Activated CD4-positive, alpha-beta T cell treated with anti-CD3 and anti-CD28 coated beads for 36 hours (primary cell): ENCODE measurements at regions not wholly inside any gene's neighbourhood (a gene's known extent, or its start where the extent isn't known, plus 50 kb on each side); places are given as distances from the start of the nearest gene placed in this dataset.
"Not testable (repeated sequence)": the region's sequence is repeated elsewhere in the genome, so short reads cannot be mapped to it uniquely, and the experiment has no call there.

ENCODE experiments used
- ATAC-seq: fragments of 200-7000 bp; cut with Tn5 transposase; one replicate; pipeline ENCODE4 v1.10.0; 2021; ENCODE audit warnings: mild to moderate bottlenecking, moderate library complexity
- CTCF ChIA-PET: fragments of 350-600 bp; sonication (Branson Sonifier 250); formaldehyde crosslinking; loops from one replicate; lab custom pipeline; 2021; ENCODE audit warnings: antibody characterized with exemption; lab: Charles Lee
- POLR2A ChIA-PET: fragments of 350-600 bp; sonication (Branson Sonifier 250); formaldehyde crosslinking; loops from one replicate; lab custom pipeline; 2021; ENCODE audit warnings: antibody characterized with exemption, inconsistent platforms; lab: Charles Lee
- DNase-seq: peaks from one replicate; pipeline ENCODE4 v3.0.0-alpha.2; 2020
- H3K27ac Mint-ChIP-seq: one replicate; pipeline ENCODE4 v1.8.0; 2021; ENCODE audit warnings: mixed read lengths
- H3K27me3 Mint-ChIP-seq: one replicate; pipeline ENCODE4 v1.8.0; 2021; ENCODE audit warnings: mixed read lengths
- H3K36me3 Mint-ChIP-seq: one replicate; pipeline ENCODE4 v1.8.0; 2021; ENCODE audit warnings: low read depth, mixed read lengths
- H3K4me1 Mint-ChIP-seq: one replicate; pipeline ENCODE4 v1.8.0; 2021; ENCODE audit warnings: mixed read lengths
- H3K4me3 Mint-ChIP-seq: one replicate; pipeline ENCODE4 v1.8.0; 2021; ENCODE audit warnings: mild to moderate bottlenecking, moderate library complexity, mixed read lengths
- H3K9me3 Mint-ChIP-seq: one replicate; pipeline ENCODE4 v1.8.0; 2021; ENCODE audit warnings: low read depth, mixed read lengths
- intact Hi-C, 2 experiments: fragments of 100-400 bp; cut with DNase I in 1 of 2; cut with micrococcal nuclease in 1 of 2; formaldehyde crosslinking; loops; one replicate each; pipeline versions ENCODE4 v1.14.2 to v1.15.1; 2022 to 2024; cut with DNase I, micrococcal nuclease

DNA sequence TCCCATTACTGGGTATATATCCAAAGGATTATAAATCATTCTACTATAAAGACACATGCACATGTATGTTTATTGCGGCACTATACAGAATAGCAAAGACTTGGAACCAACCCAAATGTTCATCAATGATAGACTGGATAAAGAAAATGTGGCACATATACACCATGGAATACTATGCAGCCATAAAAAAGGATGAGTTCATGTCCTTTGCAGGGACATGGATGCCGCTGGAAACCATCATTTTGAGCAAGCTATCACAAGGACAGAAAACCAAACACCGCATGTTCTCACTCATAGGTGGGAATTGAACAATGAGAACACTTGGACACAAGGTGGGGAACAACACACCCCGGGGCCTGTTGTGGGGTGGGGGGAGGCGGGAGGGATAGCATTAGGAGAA lies 57.0 kb upstream of the NEUROD1 start:
- POLR2A ChIA-PET, ATAC-seq, H3K4me1 Mint-ChIP-seq, H3K9me3 Mint-ChIP-seq, intact Hi-C loops, H3K4me3 Mint-ChIP-seq, H3K27ac Mint-ChIP-seq, H3K36me3 Mint-ChIP-seq, DNase-seq, H3K27me3 Mint-ChIP-seq, CTCF ChIA-PET: not testable (repeated sequence)

DNA sequence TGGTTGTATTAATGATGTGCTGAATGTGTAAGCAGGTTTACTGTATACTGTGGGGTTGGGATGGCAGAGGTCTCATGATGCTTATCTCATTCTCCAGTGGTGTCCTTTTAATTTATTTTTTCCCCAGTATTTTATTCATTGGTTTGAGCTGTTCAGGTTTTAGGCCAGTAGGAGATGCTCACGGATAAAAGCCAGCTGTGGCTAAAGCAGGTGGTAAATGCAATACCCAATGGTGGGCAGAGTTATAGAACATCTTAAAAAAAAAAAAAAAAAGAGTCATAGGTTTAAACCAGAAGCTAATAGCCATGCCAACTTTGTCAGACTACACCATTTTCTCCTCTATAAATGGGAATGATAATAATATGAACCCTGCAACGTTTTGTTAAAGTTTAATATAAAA lies 57.8 kb upstream of the NEUROD1 start:
- Mint-ChIP-seq H3K4me3 (no peak overlapping the region), H3K27me3 (peaks cover 3% of the 10 kb centered on the region), H3K9me3 (no peaks in the 10 kb centered on the region), H3K4me1 (peaks cover 4% of the 10 kb centered on the region), H3K36me3 (no peaks in the 10 kb centered on the region), H3K27ac (no peak overlapping the region)
- ChIA-PET POLR2A (no interaction called here), CTCF (interaction anchor here (0.6 to 1.5 kb wide), 5 partner anchors 23 to 228 kb away, joined by 3 to 6 read pairs (median 3); no protein-coding TSS in a partner anchor)
- DNase-seq (no peak), ATAC-seq (peak; percentile 47)
- intact Hi-C loops = no loop called here

DNA sequence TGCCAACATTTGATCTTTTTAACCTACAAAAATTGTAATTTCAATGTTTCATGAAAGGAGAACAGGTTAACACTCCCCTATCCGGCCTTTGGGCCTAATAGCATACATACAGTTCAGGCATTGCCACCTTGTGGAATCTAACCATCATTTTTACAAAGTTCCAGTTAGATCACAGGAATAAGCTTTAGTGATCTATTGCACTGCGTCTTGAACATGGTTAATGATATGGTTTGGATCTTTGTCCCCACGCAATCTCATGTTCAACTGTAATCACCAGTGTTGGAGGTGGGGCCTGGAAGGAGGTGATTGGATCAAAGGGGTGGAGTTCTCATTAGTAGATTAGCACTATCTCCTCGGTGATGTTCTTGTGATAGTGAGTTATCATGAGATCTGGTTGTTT lies 58.2 kb upstream of the NEUROD1 start:
- intact Hi-C loops = no loop called here
- Mint-ChIP-seq H3K27ac (no peak overlapping the region), H3K4me1 (peaks cover 4% of the 10 kb centered on the region), H3K9me3 (no peaks in the 10 kb centered on the region), H3K36me3 (no peaks in the 10 kb centered on the region), H3K27me3 (peaks cover 3% of the 10 kb centered on the region), H3K4me3 (no peak overlapping the region)
- no peak for ATAC-seq
- no peak for DNase-seq
- CTCF ChIA-PET = interaction anchor here (0.6 to 1.5 kb wide), 4 partner anchors 23 to 166 kb away, joined by 3 to 6 read pairs (median 4); no protein-coding TSS in a partner anchor
- POLR2A ChIA-PET = no interaction called here

DNA sequence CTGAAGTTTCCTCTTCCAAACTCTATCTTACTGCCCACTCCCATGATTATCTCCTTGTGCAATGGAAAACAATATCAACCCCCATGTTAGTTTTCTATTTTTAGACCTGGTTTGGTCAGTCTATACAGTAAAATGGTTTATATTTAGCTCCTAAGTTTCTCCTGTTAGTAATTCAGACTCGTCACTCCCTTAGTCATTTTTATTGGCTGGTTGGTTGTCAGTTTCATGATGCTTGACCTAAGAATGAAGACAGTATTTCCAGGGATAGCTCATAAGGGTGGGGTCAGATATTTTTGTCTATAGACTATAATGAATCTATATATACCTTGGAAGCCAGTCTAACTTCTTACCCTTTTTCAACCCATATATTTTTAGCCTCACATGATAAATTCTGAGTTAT lies 61.4 kb upstream of the NEUROD1 start:
- Mint-ChIP-seq H3K9me3 (no peaks in the 10 kb centered on the region), H3K27me3 (no peaks in the 10 kb centered on the region), H3K27ac (no peak overlapping the region), H3K36me3 (no peaks in the 10 kb centered on the region), H3K4me3 (no peak overlapping the region), H3K4me1 (peaks cover 4% of the 10 kb centered on the region)
- intact Hi-C loops = loop anchor here (2.0 kb wide), 3 partner anchors 213 to 909 kb away; no protein-coding TSS in a partner anchor
- ChIA-PET CTCF (interaction anchor here (0.7 to 3.7 kb wide), 5 partner anchors 37 to 336 kb away, joined by 4 to 29 read pairs (median 20); no protein-coding TSS in a partner anchor), POLR2A (no interaction called here)
- no peak for ATAC-seq
- DNase-seq = no peak

DNA sequence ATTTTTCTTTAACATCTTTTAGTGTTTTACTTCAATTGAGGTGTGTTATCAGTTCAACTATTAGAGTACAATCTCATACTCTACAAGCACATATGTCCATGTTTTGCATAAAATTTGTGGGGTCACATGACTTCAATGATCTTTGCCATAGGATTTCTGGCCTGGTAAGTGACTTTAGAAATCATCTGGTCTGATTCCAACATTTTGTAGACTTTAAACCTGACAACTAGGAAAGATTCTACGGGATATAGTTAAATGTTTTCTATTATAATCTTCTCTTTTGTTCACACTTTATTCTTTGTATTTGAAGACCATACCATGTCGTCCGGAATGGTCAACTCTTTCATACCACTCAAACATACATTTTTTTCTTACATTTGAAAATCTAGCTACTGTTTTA lies 62.0 kb upstream of the NEUROD1 start:
- POLR2A ChIA-PET = no interaction called here
- Mint-ChIP-seq H3K9me3 (no peaks in the 10 kb centered on the region), H3K27ac (no peak overlapping the region), H3K4me1 (peaks cover 4% of the 10 kb centered on the region), H3K27me3 (no peaks in the 10 kb centered on the region), H3K4me3 (no peak overlapping the region), H3K36me3 (no peaks in the 10 kb centered on the region)
- DNase-seq (no peak), ATAC-seq (no peak)
- intact Hi-C loops = loop anchor here (2.0 kb wide), 3 partner anchors 212 to 908 kb away; no protein-coding TSS in a partner anchor
- CTCF ChIA-PET = interaction anchor here (0.6 to 3.7 kb wide), 22 partner anchors 9 to 338 kb away, joined by 3 to 29 read pairs (median 4); no protein-coding TSS in a partner anchor

GRCh38 chr2:181742922-181743722 lies 62.8 kb upstream of the NEUROD1 start:
- H3K36me3 Mint-ChIP-seq = no peaks in the 10 kb centered on the region
- H3K27ac Mint-ChIP-seq = no peak overlapping the region
- peaks cover under 1% of the 10 kb centered on the region for H3K27me3 Mint-ChIP-seq
- intact Hi-C loops = loop anchor here (1.0 to 2.0 kb wide), 6 partner anchors 161 to 908 kb away; no protein-coding TSS in a partner anchor
- no peak for ATAC-seq
- H3K4me1 Mint-ChIP-seq = peaks cover 4% of the 10 kb centered on the region
- DNase-seq = peak; percentile 56
- no peaks in the 10 kb centered on the region for H3K9me3 Mint-ChIP-seq
- ChIA-PET CTCF (interaction anchor here (0.6 to 3.7 kb wide), 24 partner anchors 10 to 337 kb away, joined by 3 to 29 read pairs (median 4); no protein-coding TSS in a partner anchor), POLR2A (no interaction called here)
- H3K4me3 Mint-ChIP-seq = no peak overlapping the region

- H3K4me1 Mint-ChIP-seq = peaks cover 4% of the 10 kb centered on the region
These were observed 63.4 kb upstream of the NEUROD1 start for GRCh38 chr2:181743723-181744031.

GRCh38 chr2:181745796-181746540 lies 65.7 kb upstream of the NEUROD1 start:
- ATAC-seq = no peak
- POLR2A ChIA-PET = no interaction called here
- intact Hi-C loops = no loop called here

More at GRCh38 chr2:181743723-181744031, 63.4 kb upstream of the NEUROD1 start:
- H3K27ac Mint-ChIP-seq = no peak overlapping the region
- no peaks in the 10 kb centered on the region for H3K36me3 Mint-ChIP-seq
- H3K4me3 Mint-ChIP-seq = no peak overlapping the region
- H3K9me3 Mint-ChIP-seq = no peaks in the 10 kb centered on the region
- peaks cover 4% of the 10 kb centered on the region for H3K27me3 Mint-ChIP-seq
- POLR2A ChIA-PET = no interaction called here
- no peak for ATAC-seq
- intact Hi-C loops = loop anchor here (1.0 to 2.0 kb wide), 6 partner anchors 161 to 907 kb away; no protein-coding TSS in a partner anchor
- CTCF ChIA-PET = no interaction called here
- DNase-seq = no peak

GRCh38 chr2:181746844-181747243 lies 66.5 kb upstream of the NEUROD1 start:
- ChIA-PET CTCF (interaction anchor here (0.7 to 1.0 kb wide), 2 partner anchors 191 to 208 kb away, joined by 3 read pairs; no protein-coding TSS in a partner anchor), POLR2A (no interaction called here)
- no peaks in the 10 kb centered on the region for H3K9me3 Mint-ChIP-seq
- ATAC-seq = no peak
- intact Hi-C loops = no loop called here
- H3K4me3 Mint-ChIP-seq = no peak overlapping the region
- H3K36me3 Mint-ChIP-seq = no peaks in the 10 kb centered on the region
- peaks cover 12% of the 10 kb centered on the region for H3K27me3 Mint-ChIP-seq
- no peak for DNase-seq
- no peak overlapping the region for H3K27ac Mint-ChIP-seq
- peaks cover 4% of the 10 kb centered on the region for H3K4me1 Mint-ChIP-seq

More at GRCh38 chr2:181745796-181746540, 65.7 kb upstream of the NEUROD1 start:
- H3K9me3 Mint-ChIP-seq = no peaks in the 10 kb centered on the region
- CTCF ChIA-PET = no interaction called here
- no peaks in the 10 kb centered on the region for H3K36me3 Mint-ChIP-seq
- no peak for DNase-seq
- H3K4me1 Mint-ChIP-seq = peaks cover 4% of the 10 kb centered on the region
- H3K4me3 Mint-ChIP-seq = no peak overlapping the region
- H3K27ac Mint-ChIP-seq = no peak overlapping the region
- peaks cover 11% of the 10 kb centered on the region for H3K27me3 Mint-ChIP-seq

- H3K4me1 Mint-ChIP-seq = no peaks in the 10 kb centered on the region
- no peaks in the 10 kb centered on the region for H3K9me3 Mint-ChIP-seq
- DNase-seq (no peak), ATAC-seq (no peak)
- POLR2A ChIA-PET = no interaction called here
- intact Hi-C loops = no loop called here
- H3K27me3 Mint-ChIP-seq = peaks cover 20% of the 10 kb centered on the region
- no peak overlapping the region for H3K4me3 Mint-ChIP-seq
- H3K27ac Mint-ChIP-seq = no peak overlapping the region
- CTCF ChIA-PET = no interaction called here
- no peaks in the 10 kb centered on the region for H3K36me3 Mint-ChIP-seq
These were observed 70.0 kb upstream of the NEUROD1 start for GRCh38 chr2:181750305-181750704.

- no peak for DNase-seq
- Mint-ChIP-seq H3K4me1 (no peaks in the 10 kb centered on the region), H3K27ac (no peak overlapping the region), H3K27me3 (peaks cover 24% of the 10 kb centered on the region), H3K9me3 (no peaks in the 10 kb centered on the region), H3K36me3 (no peaks in the 10 kb centered on the region), H3K4me3 (no peak overlapping the region)
- CTCF ChIA-PET = no interaction called here
- no peak for ATAC-seq
- POLR2A ChIA-PET = no interaction called here
- intact Hi-C loops = no loop called here
These were observed 71.1 kb upstream of the NEUROD1 start for GRCh38 chr2:181751266-181752030.
